ENCODE measurements at regions not wholly inside any gene's neighbourhood (a gene's known extent, or its start where the extent isn't known, plus 50 kb on each side); places are given as distances from the start of the nearest gene placed in this dataset.

- H3K27ac Mint-ChIP-seq: no peak overlapping the region
- H3K27me3 ChIP-seq (ENCODE audit: control insufficient read depth in 2 of 2, insufficient read depth in 2 of 2, low read length in 2 of 2): no peaks in the 10 kb centered on the region
- H2AFZ ChIP-seq (ENCODE audit: insufficient read depth, low read depth, low read length, poor library complexity, severe bottlenecking): no peak overlapping the region
- intact Hi-C loops (cut with micrococcal nuclease): no loop called here
- no peaks in the 10 kb centered on the region for H3K79me2 ChIP-seq (ENCODE audit: insufficient read depth, low read length)
- H3K27me3 Mint-ChIP-seq (ENCODE audit: low read depth in 3 of 3): no peaks in the 10 kb centered on the region
- no peak for TF ChIP-seq CTCF (IDR thresholded peaks at IDR 0.05)
- H3K9me3 Mint-ChIP-seq: peaks cover 0 to 4% (median 2%) of the 10 kb centered on the region in 7 donors
- no peak overlapping the region for H3K4me3 ChIP-seq (replicated peaks in 1 of 3; ENCODE audit: low read depth in 2 of 3, low read length in 3 of 3)
- WGBS (ENCODE audit: insufficient coverage): 95% methylated on average over 2 of the region's 4 CpGs
- H3K9ac ChIP-seq (ENCODE audit: insufficient read depth, low read length, poor library complexity, severe bottlenecking): no peak overlapping the region
- H3K4me1 Mint-ChIP-seq: no peaks in the 10 kb centered on the region
- H3K4me3 Mint-ChIP-seq: no peak overlapping the region
- no peak overlapping the region for H3K4me2 ChIP-seq (replicated peaks; ENCODE audit: extremely low read depth, low read length, poor library complexity, severe bottlenecking)
- H3K9me3 ChIP-seq (replicated peaks in 1 of 2; ENCODE audit: control insufficient read depth in 1 of 2, insufficient read depth in 1 of 2, low read length in 2 of 2): peaks cover 0 to 3% of the 10 kb centered on the region in 2 donors
- H3K36me3 ChIP-seq (replicated peaks in 1 of 2; ENCODE audit: control insufficient read depth in 1 of 2, insufficient read depth in 2 of 2, low read length in 2 of 2): no peaks in the 10 kb centered on the region
- no peaks in the 10 kb centered on the region for H4K20me1 ChIP-seq (ENCODE audit: insufficient read depth, low read length)
- H3K4me1 ChIP-seq (ENCODE audit: control insufficient read depth in 1 of 2, insufficient read depth in 2 of 2, low read length in 2 of 2): no peaks in the 10 kb centered on the region
- no peak overlapping the region for H3K27ac ChIP-seq (ENCODE audit: low read depth in 1 of 2, low read length in 2 of 2)
- DNase-seq: no peak
- no peaks in the 10 kb centered on the region for H3K36me3 Mint-ChIP-seq
Measured at GRCh38 chr21:27154451-27155129, 187.7 kb upstream of the ADAMTS5 start.

- Histone ChIP-seq H3K4me3 (replicated peaks in 1 of 3; ENCODE audit: low read depth in 2 of 3, low read length in 3 of 3) (no peak overlapping the region), H2AFZ (ENCODE audit: insufficient read depth, low read depth, low read length, poor library complexity, severe bottlenecking) (no peak overlapping the region), H3K4me2 (replicated peaks; ENCODE audit: extremely low read depth, low read length, poor library complexity, severe bottlenecking) (no peak overlapping the region), H3K36me3 (replicated peaks in 1 of 2; ENCODE audit: control insufficient read depth in 1 of 2, insufficient read depth in 2 of 2, low read length in 2 of 2) (no peaks in the 10 kb centered on the region), H3K27ac (ENCODE audit: low read depth in 1 of 2, low read length in 2 of 2) (no peak overlapping the region), H3K4me1 (ENCODE audit: control insufficient read depth in 1 of 2, insufficient read depth in 2 of 2, low read length in 2 of 2) (no peaks in the 10 kb centered on the region), H3K27me3 (ENCODE audit: control insufficient read depth in 2 of 2, insufficient read depth in 2 of 2, low read length in 2 of 2) (no peaks in the 10 kb centered on the region), H4K20me1 (ENCODE audit: insufficient read depth, low read length) (no peaks in the 10 kb centered on the region), H3K9me3 (replicated peaks in 1 of 2; ENCODE audit: control insufficient read depth in 1 of 2, insufficient read depth in 1 of 2, low read length in 2 of 2) (peaks cover 0 to 3% of the 10 kb centered on the region in 2 donors), H3K79me2 (ENCODE audit: insufficient read depth, low read length) (no peaks in the 10 kb centered on the region), H3K9ac (ENCODE audit: insufficient read depth, low read length, poor library complexity, severe bottlenecking) (no peak overlapping the region)
- no peak overlapping the region for H3K4me3 Mint-ChIP-seq
- H3K27me3 Mint-ChIP-seq (ENCODE audit: low read depth in 3 of 3): no peaks in the 10 kb centered on the region
- no peaks in the 10 kb centered on the region for H3K36me3 Mint-ChIP-seq
- H3K27ac Mint-ChIP-seq: no peak overlapping the region
- TF ChIP-seq CTCF (IDR thresholded peaks at IDR 0.05): no peak
- no peak for DNase-seq
- intact Hi-C loops (cut with micrococcal nuclease): no loop called here
- no peaks in the 10 kb centered on the region for H3K4me1 Mint-ChIP-seq
- H3K9me3 Mint-ChIP-seq: peaks cover 0 to 8% (median 3%) of the 10 kb centered on the region in 7 donors
Measured at GRCh38 chr21:27152996-27153395, 186.1 kb upstream of the ADAMTS5 start.
